ENCODE measurements at regions not wholly inside any gene's neighbourhood (a gene's known extent, or its start where the extent isn't known, plus 50 kb on each side); places are given as distances from the start of the nearest gene placed in this dataset.

GRCh38 chrX:22389556-22390179 lies 117.0 kb downstream of the CBLL2 start:
- no peak for DNase-seq (ENCODE audit: low read depth)
- H3K4me3 ChIP-seq (ENCODE audit: control insufficient read depth, low read depth, low read length), result no peak overlapping the region
- TF ChIP-seq, protein P1, sequence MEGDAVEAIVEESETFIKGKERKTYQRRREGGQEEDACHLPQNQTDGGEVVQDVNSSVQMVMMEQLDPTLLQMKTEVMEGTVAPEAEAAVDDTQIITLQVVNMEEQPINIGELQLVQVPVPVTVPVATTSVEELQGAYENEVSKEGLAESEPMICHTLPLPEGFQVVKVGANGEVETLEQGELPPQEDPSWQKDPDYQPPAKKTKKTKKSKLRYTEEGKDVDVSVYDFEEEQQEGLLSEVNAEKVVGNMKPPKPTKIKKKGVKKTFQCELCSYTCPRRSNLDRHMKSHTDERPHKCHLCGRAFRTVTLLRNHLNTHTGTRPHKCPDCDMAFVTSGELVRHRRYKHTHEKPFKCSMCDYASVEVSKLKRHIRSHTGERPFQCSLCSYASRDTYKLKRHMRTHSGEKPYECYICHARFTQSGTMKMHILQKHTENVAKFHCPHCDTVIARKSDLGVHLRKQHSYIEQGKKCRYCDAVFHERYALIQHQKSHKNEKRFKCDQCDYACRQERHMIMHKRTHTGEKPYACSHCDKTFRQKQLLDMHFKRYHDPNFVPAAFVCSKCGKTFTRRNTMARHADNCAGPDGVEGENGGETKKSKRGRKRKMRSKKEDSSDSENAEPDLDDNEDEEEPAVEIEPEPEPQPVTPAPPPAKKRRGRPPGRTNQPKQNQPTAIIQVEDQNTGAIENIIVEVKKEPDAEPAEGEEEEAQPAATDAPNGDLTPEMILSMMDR (IDR thresholded peaks at IDR 0.05; ENCODE audit: control insufficient read depth, insufficient read depth, low read depth, low read length, missing control alignments), result no peak

- no peak overlapping the region for H3K4me3 ChIP-seq (ENCODE audit: control insufficient read depth, low read depth, low read length)
- TF ChIP-seq, protein P1 (IDR thresholded peaks at IDR 0.05; ENCODE audit: control insufficient read depth, insufficient read depth, low read depth, low read length, missing control alignments), result no peak
- no peak for DNase-seq (ENCODE audit: low read depth)
These were observed 119.6 kb downstream of the CBLL2 start for GRCh38 chrX:22392133-22392948.

GRCh38 chrX:22395372-22395771 lies 122.7 kb downstream of the CBLL2 start:
- no peak for DNase-seq (ENCODE audit: low read depth)
- H3K4me3 ChIP-seq (ENCODE audit: control insufficient read depth, low read depth, low read length), result no peak overlapping the region
- TF ChIP-seq, protein P1 (IDR thresholded peaks at IDR 0.05; ENCODE audit: control insufficient read depth, insufficient read depth, low read depth, low read length, missing control alignments), result no peak

DNA sequence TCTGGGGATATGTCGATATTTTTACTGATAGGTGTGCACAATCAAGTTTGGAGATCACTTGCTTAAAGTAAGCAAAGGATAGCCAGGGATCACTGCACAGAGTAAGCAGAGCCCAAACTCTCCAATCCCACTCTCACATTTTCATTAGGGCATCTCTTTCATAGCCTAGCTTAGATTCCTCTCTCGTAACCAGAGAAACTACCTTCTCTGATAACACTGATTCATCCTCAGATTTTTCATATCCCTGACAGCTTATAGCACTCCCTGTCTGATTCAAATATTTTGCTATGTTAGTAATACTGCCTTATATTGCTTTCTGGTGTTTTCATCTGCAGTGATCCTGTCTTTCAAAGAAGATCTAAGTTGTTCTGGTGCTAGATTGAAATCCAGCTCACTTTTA lies 123.7 kb downstream of the CBLL2 start:
- no peak overlapping the region for H3K4me3 ChIP-seq (ENCODE audit: control insufficient read depth, low read depth, low read length)
- TF ChIP-seq, protein P1 (IDR thresholded peaks at IDR 0.05; ENCODE audit: control insufficient read depth, insufficient read depth, low read depth, low read length, missing control alignments), result no peak
- DNase-seq (ENCODE audit: low read depth), result no peak

- TF ChIP-seq, protein P1 (IDR thresholded peaks at IDR 0.05; ENCODE audit: control insufficient read depth, insufficient read depth, low read depth, low read length, missing control alignments), result no peak
- no peak overlapping the region for H3K4me3 ChIP-seq (ENCODE audit: control insufficient read depth, low read depth, low read length)
- DNase-seq (ENCODE audit: low read depth), result no peak
These were observed 124.9 kb downstream of the CBLL2 start for GRCh38 chrX:22397566-22397965.

DNA sequence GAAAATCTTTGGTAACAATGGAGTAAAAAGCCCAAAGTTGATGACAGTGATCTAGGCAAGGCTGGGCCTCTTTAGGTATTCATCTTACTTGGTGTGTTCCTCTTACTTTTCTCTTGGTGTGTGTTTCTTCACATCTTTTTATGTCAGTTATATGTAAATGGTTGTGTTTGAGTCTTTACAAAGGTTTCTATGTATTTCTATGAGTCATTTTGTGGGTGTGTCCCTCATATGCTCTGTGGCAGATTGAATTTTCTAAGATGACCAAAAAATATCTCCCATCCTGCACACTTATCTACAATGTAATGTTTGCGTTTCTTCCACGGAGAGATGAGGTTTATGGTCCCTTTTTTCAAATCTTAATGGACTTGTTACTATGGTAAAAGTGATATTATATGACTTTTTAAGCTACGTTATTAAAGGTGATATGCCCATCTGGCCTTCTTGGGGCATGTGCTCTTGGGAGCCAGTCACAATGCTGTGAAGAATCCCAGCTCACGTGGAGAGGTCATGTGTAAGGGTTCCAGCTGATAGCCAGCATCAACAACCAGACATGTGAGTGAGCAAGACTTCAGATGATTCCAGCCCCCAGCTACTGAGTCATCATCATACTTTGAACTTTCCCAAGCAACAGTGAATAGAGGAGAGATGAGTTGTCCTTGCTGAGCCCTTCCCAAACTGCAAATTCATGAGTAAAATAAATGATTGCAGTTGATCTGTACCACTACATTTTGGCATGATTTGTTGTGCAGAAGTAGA lies 126.9 kb downstream of the CBLL2 start:
- DNase-seq (ENCODE audit: low read depth), result no peak

More for the DNA sequence above, 126.9 kb downstream of the CBLL2 start:
- TF ChIP-seq, protein P1 (IDR thresholded peaks at IDR 0.05; ENCODE audit: control insufficient read depth, insufficient read depth, low read depth, low read length, missing control alignments), result no peak
- no peak overlapping the region for H3K4me3 ChIP-seq (ENCODE audit: control insufficient read depth, low read depth, low read length)
